ENCODE measurements at regions not wholly inside any gene's neighbourhood (a gene's known extent, or its start where the extent isn't known, plus 50 kb on each side); places are given as distances from the start of the nearest gene placed in this dataset.

DNA sequence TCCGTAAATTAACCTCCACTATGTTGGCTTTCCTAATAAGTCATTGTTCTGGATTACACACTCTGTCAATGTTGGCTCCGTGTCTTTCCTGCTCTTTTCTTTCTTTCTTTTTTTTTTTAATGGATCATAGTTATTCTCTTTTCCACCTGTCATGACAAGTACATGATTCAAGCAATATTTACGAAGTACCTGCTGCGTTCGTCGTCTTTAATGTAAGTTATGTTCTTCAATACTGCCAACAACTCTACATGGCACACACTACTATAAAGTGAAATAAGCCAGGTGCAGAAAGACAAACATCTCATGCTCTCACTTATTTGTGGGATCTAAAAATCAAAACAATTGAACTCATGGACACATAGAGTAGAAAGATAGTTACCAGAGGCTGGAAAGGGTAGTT lies 239.1 kb downstream of the SCG2 start:
- intact Hi-C loops (cut with DNase I; ENCODE audit: low total_unique reads), result no loop called here
- no peaks in the 10 kb centered on the region for H3K27me3 ChIP-seq
- DNase-seq (ENCODE audit: low spot score in 2 of 2), result no peak
- H3K36me3 ChIP-seq, result no peaks in the 10 kb centered on the region
- no peaks in the 10 kb centered on the region for H3K9me3 ChIP-seq
- no peak overlapping the region for H3K4me3 ChIP-seq
- no peaks in the 10 kb centered on the region for H3K4me1 ChIP-seq
- no peak for TF ChIP-seq POLR2A (IDR thresholded peaks at IDR 0.05)
- TF ChIP-seq, protein P1, sequence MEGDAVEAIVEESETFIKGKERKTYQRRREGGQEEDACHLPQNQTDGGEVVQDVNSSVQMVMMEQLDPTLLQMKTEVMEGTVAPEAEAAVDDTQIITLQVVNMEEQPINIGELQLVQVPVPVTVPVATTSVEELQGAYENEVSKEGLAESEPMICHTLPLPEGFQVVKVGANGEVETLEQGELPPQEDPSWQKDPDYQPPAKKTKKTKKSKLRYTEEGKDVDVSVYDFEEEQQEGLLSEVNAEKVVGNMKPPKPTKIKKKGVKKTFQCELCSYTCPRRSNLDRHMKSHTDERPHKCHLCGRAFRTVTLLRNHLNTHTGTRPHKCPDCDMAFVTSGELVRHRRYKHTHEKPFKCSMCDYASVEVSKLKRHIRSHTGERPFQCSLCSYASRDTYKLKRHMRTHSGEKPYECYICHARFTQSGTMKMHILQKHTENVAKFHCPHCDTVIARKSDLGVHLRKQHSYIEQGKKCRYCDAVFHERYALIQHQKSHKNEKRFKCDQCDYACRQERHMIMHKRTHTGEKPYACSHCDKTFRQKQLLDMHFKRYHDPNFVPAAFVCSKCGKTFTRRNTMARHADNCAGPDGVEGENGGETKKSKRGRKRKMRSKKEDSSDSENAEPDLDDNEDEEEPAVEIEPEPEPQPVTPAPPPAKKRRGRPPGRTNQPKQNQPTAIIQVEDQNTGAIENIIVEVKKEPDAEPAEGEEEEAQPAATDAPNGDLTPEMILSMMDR (IDR thresholded peaks at IDR 0.05), result no peak
- TF ChIP-seq POLR2AphosphoS5 (IDR thresholded peaks at IDR 0.05), result no peak
- no peak overlapping the region for H3K27ac ChIP-seq

DNA sequence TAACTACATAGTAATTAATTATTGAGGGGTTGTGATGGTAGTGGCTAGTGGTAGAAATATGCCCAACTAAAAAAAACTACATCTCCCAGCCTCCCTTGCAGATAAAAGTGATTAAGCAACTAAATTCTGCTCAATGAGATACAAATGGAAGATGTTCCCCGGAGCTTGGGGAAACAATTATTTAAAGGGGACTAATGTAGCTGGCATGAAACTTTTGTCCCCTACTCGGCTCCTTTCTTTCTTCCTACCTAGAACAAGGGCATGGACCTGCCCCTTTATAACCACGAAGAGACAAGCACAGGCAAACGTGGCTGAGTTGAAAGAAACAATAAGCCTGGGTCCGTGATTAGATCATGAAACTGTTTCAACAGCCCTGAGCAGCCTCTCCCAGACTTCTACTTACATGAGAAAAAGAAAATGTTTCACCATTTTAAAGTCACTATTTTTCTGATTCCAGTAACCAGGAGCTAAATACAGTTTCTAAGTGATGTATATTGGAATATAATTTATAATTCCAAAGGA lies 236.9 kb downstream of the SCG2 start:
- Histone ChIP-seq H3K4me1 (no peaks in the 10 kb centered on the region), H3K36me3 (no peaks in the 10 kb centered on the region), H3K27ac (no peak overlapping the region), H3K27me3 (no peaks in the 10 kb centered on the region), H3K4me3 (no peak overlapping the region), H3K9me3 (no peaks in the 10 kb centered on the region)
- intact Hi-C loops (cut with DNase I; ENCODE audit: low total_unique reads), result no loop called here
- TF ChIP-seq POLR2AphosphoS5 (IDR thresholded peaks at IDR 0.05), result no peak
- TF ChIP-seq, protein P1 (IDR thresholded peaks at IDR 0.05), result no peak
- TF ChIP-seq POLR2A (IDR thresholded peaks at IDR 0.05), result no peak
- DNase-seq (ENCODE audit: low spot score in 2 of 2), result no peak

DNA sequence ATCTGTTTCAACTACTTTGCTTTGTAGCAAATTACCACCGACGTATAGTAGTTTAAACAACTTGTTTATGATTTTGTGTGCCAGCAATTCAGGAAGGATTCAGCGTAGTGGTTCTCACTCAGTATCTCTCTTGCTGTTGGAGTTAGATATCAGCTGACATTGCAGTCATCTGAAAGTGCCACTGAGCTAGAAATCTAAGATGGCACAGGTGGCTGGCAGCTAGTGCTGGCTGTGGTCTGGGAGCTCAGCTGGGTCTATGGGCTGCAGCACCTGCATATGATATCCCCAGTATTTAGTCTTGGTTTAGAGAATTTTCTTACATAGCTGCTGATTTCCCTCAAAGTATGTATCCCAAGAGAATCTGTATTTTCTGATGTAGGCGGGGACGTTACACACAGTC lies 235.6 kb downstream of the SCG2 start:
- intact Hi-C loops (cut with DNase I; ENCODE audit: low total_unique reads), result no loop called here
- H3K36me3 ChIP-seq, result no peaks in the 10 kb centered on the region
- no peak for DNase-seq (ENCODE audit: low spot score in 2 of 2)
- H3K9me3 ChIP-seq, result no peaks in the 10 kb centered on the region
- H3K4me3 ChIP-seq, result no peak overlapping the region
- TF ChIP-seq, protein P1 (IDR thresholded peaks at IDR 0.05), result no peak
- TF ChIP-seq POLR2AphosphoS5 (IDR thresholded peaks at IDR 0.05) (no peak), POLR2A (IDR thresholded peaks at IDR 0.05) (no peak)
- H3K4me1 ChIP-seq, result no peaks in the 10 kb centered on the region
- no peak overlapping the region for H3K27ac ChIP-seq
- no peaks in the 10 kb centered on the region for H3K27me3 ChIP-seq

- no peaks in the 10 kb centered on the region for H3K36me3 ChIP-seq
- no peak overlapping the region for H3K4me3 ChIP-seq
- DNase-seq (ENCODE audit: low spot score in 2 of 2), result no peak
- no peak overlapping the region for H3K27ac ChIP-seq
- intact Hi-C loops (cut with DNase I; ENCODE audit: low total_unique reads), result no loop called here
- TF ChIP-seq POLR2AphosphoS5 (IDR thresholded peaks at IDR 0.05) (no peak), POLR2A (IDR thresholded peaks at IDR 0.05) (no peak)
- TF ChIP-seq, protein P1 (IDR thresholded peaks at IDR 0.05), result no peak
- no peaks in the 10 kb centered on the region for H3K9me3 ChIP-seq
- no peaks in the 10 kb centered on the region for H3K27me3 ChIP-seq
- H3K4me1 ChIP-seq, result no peaks in the 10 kb centered on the region
Measured at GRCh38 chr2:223368481-223368880, 233.7 kb downstream of the SCG2 start.

- H3K9me3 ChIP-seq, result no peaks in the 10 kb centered on the region
- H3K27me3 ChIP-seq, result no peaks in the 10 kb centered on the region
- H3K4me1 ChIP-seq, result no peaks in the 10 kb centered on the region
- intact Hi-C loops (cut with DNase I; ENCODE audit: low total_unique reads), result no loop called here
- H3K36me3 ChIP-seq, result no peaks in the 10 kb centered on the region
- H3K4me3 ChIP-seq, result no peak overlapping the region
- TF ChIP-seq POLR2A (IDR thresholded peaks at IDR 0.05), result no peak
- TF ChIP-seq, protein P1 (IDR thresholded peaks at IDR 0.05), result no peak
- TF ChIP-seq POLR2AphosphoS5 (IDR thresholded peaks at IDR 0.05), result no peak
- no peak overlapping the region for H3K27ac ChIP-seq
- no peak for DNase-seq (ENCODE audit: low spot score in 2 of 2)
Measured at GRCh38 chr2:223369889-223370288, 232.3 kb downstream of the SCG2 start.

All from breast epithelium (tissue), 4 donors.